ENCODE measurements at regions not wholly inside any gene's neighbourhood (a gene's known extent, or its start where the extent isn't known, plus 50 kb on each side); places are given as distances from the start of the nearest gene placed in this dataset.

DNA sequence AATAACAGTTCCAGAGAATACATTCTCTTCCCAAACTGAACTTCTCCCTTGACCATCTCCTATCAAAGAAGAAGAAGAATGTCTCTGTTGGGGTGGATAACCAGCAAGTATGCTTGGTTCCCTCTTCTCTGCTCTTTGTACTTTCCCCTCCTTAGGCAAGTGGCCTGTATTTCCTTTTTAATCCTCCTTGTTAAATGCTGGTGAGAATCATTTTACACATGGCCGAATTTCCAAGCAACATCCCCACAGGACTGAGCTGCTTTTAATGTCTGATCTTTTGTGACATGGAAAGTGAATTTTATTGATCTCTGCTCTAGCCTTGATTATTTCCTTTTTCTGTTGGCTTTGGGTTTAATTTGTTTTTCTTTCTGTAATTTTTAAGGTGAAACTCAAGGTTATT is 336.7 kb downstream of the DUSP10 start:
- Mint-ChIP-seq H3K27me3 (ENCODE audit: low read depth in 3 of 3) (peaks cover 0 to 4% (median 0%) of the 10 kb centered on the region in 3 donors), H3K27ac (no peak overlapping the region), H3K36me3 (no peaks in the 10 kb centered on the region), H3K4me3 (no peak overlapping the region), H3K4me1 (no peaks in the 10 kb centered on the region), H3K9me3 (peaks cover 0 to 4% (median 2%) of the 10 kb centered on the region in 7 donors)
- Histone ChIP-seq H2AFZ (ENCODE audit: insufficient read depth, low read depth, low read length, poor library complexity, severe bottlenecking) (no peak overlapping the region), H3K27me3 (ENCODE audit: control insufficient read depth in 2 of 2, insufficient read depth in 2 of 2, low read length in 2 of 2) (no peaks in the 10 kb centered on the region), H3K9ac (ENCODE audit: insufficient read depth, low read length, poor library complexity, severe bottlenecking) (no peak overlapping the region), H3K36me3 (replicated peaks in 1 of 2; ENCODE audit: control insufficient read depth in 1 of 2, insufficient read depth in 2 of 2, low read length in 2 of 2) (no peaks in the 10 kb centered on the region), H4K20me1 (ENCODE audit: insufficient read depth, low read length) (no peaks in the 10 kb centered on the region), H3K79me2 (ENCODE audit: insufficient read depth, low read length) (no peaks in the 10 kb centered on the region), H3K4me2 (replicated peaks; ENCODE audit: extremely low read depth, low read length, poor library complexity, severe bottlenecking) (no peak overlapping the region), H3K4me1 (ENCODE audit: control insufficient read depth in 1 of 2, insufficient read depth in 2 of 2, low read length in 2 of 2) (no peaks in the 10 kb centered on the region), H3K9me3 (replicated peaks in 1 of 2; ENCODE audit: control insufficient read depth in 1 of 2, insufficient read depth in 1 of 2, low read length in 2 of 2) (no peaks in the 10 kb centered on the region), H3K4me3 (replicated peaks in 1 of 3; ENCODE audit: low read depth in 2 of 3, low read length in 3 of 3) (no peak overlapping the region), H3K27ac (ENCODE audit: low read depth in 1 of 2, low read length in 2 of 2) (no peak overlapping the region)
- DNase-seq: no peak
- intact Hi-C loops (cut with micrococcal nuclease): no loop called here
- TF ChIP-seq, protein P1, sequence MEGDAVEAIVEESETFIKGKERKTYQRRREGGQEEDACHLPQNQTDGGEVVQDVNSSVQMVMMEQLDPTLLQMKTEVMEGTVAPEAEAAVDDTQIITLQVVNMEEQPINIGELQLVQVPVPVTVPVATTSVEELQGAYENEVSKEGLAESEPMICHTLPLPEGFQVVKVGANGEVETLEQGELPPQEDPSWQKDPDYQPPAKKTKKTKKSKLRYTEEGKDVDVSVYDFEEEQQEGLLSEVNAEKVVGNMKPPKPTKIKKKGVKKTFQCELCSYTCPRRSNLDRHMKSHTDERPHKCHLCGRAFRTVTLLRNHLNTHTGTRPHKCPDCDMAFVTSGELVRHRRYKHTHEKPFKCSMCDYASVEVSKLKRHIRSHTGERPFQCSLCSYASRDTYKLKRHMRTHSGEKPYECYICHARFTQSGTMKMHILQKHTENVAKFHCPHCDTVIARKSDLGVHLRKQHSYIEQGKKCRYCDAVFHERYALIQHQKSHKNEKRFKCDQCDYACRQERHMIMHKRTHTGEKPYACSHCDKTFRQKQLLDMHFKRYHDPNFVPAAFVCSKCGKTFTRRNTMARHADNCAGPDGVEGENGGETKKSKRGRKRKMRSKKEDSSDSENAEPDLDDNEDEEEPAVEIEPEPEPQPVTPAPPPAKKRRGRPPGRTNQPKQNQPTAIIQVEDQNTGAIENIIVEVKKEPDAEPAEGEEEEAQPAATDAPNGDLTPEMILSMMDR (IDR thresholded peaks at IDR 0.05): no peak
- WGBS (ENCODE audit: insufficient coverage): no CpG with 5 or more reads among the region's 1 CpG

DNA sequence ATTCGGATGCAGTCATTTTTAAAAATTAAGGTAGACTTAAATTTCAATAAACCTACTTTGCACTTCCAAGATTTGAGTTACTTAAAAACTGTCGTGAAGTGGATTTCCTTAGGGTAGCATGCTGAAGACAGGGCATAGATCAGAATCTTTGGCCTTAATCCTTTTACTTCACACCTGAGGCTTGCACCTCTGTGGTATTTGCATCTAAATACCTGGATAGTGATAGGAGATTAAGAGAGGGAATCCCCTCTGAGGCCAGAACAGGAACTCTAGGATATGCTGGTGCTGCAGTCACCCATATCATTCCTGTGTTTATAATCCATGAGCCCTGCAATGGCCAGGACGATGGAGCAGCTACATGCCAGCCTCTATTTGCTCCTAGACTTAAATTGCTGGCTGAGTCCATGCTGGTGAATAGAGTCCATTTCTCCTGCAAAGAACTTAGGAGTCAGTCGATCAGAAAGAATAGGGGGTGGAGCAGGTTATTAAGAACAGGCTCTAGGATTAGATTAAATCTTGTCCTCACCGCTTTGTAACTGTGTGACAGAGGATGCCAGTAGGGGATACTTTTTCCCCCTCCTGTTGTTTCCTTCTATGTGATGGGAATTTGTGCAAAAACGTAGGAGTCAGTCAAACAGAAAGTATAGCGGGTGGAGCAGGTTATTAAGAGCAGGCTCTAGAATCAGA is 333.6 kb downstream of the DUSP10 start:
- Mint-ChIP-seq H3K36me3 (no peaks in the 10 kb centered on the region), H3K4me3 (no peak overlapping the region), H3K27me3 (ENCODE audit: low read depth in 3 of 3) (peaks cover 0 to 5% (median 0%) of the 10 kb centered on the region in 3 donors), H3K9me3 (peaks cover 0 to 3% (median 0%) of the 10 kb centered on the region in 7 donors), H3K27ac (no peak overlapping the region), H3K4me1 (no peaks in the 10 kb centered on the region)
- H3K4me1 ChIP-seq (ENCODE audit: control insufficient read depth in 1 of 2, insufficient read depth in 2 of 2, low read length in 2 of 2): no peaks in the 10 kb centered on the region
- no peak overlapping the region for H2AFZ ChIP-seq (ENCODE audit: insufficient read depth, low read depth, low read length, poor library complexity, severe bottlenecking)
- no peaks in the 10 kb centered on the region for H4K20me1 ChIP-seq (ENCODE audit: insufficient read depth, low read length)
- WGBS (ENCODE audit: insufficient coverage): 50% methylated on average over 1 of the region's 7 CpGs
- no peak overlapping the region for H3K27ac ChIP-seq (ENCODE audit: low read depth in 1 of 2, low read length in 2 of 2)
- H3K79me2 ChIP-seq (ENCODE audit: insufficient read depth, low read length): no peaks in the 10 kb centered on the region
- H3K9ac ChIP-seq (ENCODE audit: insufficient read depth, low read length, poor library complexity, severe bottlenecking): no peak overlapping the region
- no peaks in the 10 kb centered on the region for H3K27me3 ChIP-seq (ENCODE audit: control insufficient read depth in 2 of 2, insufficient read depth in 2 of 2, low read length in 2 of 2)
- H3K9me3 ChIP-seq (replicated peaks in 1 of 2; ENCODE audit: control insufficient read depth in 1 of 2, insufficient read depth in 1 of 2, low read length in 2 of 2): no peaks in the 10 kb centered on the region
- no peak for DNase-seq
- H3K36me3 ChIP-seq (replicated peaks in 1 of 2; ENCODE audit: control insufficient read depth in 1 of 2, insufficient read depth in 2 of 2, low read length in 2 of 2): no peaks in the 10 kb centered on the region
- intact Hi-C loops (cut with micrococcal nuclease): no loop called here
- no peak overlapping the region for H3K4me3 ChIP-seq (replicated peaks in 1 of 3; ENCODE audit: low read depth in 2 of 3, low read length in 3 of 3)
- H3K4me2 ChIP-seq (replicated peaks; ENCODE audit: extremely low read depth, low read length, poor library complexity, severe bottlenecking): no peak overlapping the region
- TF ChIP-seq, protein P1 (IDR thresholded peaks at IDR 0.05): no peak

Measured in CD14-positive monocyte (primary cell).